GM23338 (cell line): ENCODE measurements at regions not wholly inside any gene's neighbourhood (a gene's known extent, or its start where the extent isn't known, plus 50 kb on each side); places are given as distances from the start of the nearest gene placed in this dataset.

Experiments used
- ATAC-seq: fragments of 200-7000 bp; cut with Tn5 transposase; 3 replicates; pipeline ENCODE4 v1.9.1; 2020
- DNase-seq: peaks from one replicate; pipeline ENCODE4 v3.0.0-alpha.2; 2015; ENCODE audit warnings: low spot score
- H2AFZ ChIP-seq: fragments of 200-600 bp; sonication (generic); 2 replicates; pipeline ENCODE4 v1.8.0; 2016; ENCODE audit warnings: antibody characterized with exemption, mild to moderate bottlenecking, moderate library complexity
- H3F3A ChIP-seq: fragments of 200-600 bp; sonication (generic); replicated peaks from 2 replicates; pipeline ENCODE4 v1.8.0; 2017; ENCODE audit warnings: antibody characterized with exemption, mixed run types, low read depth
- H3K27ac ChIP-seq: fragments of 200-600 bp; sonication (generic); 2 replicates; pipeline ENCODE4 v1.6.1; 2016; ENCODE audit warnings: low read depth
- H3K27me3 ChIP-seq: fragments of 200-600 bp; sonication (generic); 2 replicates; pipeline ENCODE4 v1.8.0; 2016; ENCODE audit warnings: mild to moderate bottlenecking, mixed run types, moderate library complexity; ENCODE audit not compliant: insufficient read depth
- H3K36me3 ChIP-seq: fragments of 200-600 bp; sonication (generic); 2 replicates; pipeline ENCODE4 v1.8.0; 2016; ENCODE audit warnings: mild to moderate bottlenecking; ENCODE audit not compliant: insufficient read depth
- H3K4me1 ChIP-seq: fragments of 200-600 bp; sonication (generic); 2 replicates; pipeline ENCODE4 v1.8.0; 2016; ENCODE audit warnings: mild to moderate bottlenecking, moderate library complexity; ENCODE audit not compliant: insufficient read depth
- H3K4me2 ChIP-seq: fragments of 200-600 bp; sonication (generic); 2 replicates; pipeline ENCODE4 v1.7.1; 2017; ENCODE audit warnings: mixed run types
- H3K4me3 ChIP-seq: fragments of 200-600 bp; sonication (generic); 2 replicates; pipeline ENCODE4 v1.6.1; 2016; ENCODE audit warnings: mixed run types
- H3K79me2 ChIP-seq: fragments of 200-600 bp; sonication (generic); replicated peaks from 2 replicates; pipeline ENCODE4 v1.8.0; 2017; ENCODE audit warnings: mild to moderate bottlenecking; ENCODE audit not compliant: insufficient read depth
- H3K9me2 ChIP-seq: fragments of 200-600 bp; sonication (generic); 2 replicates; pipeline ENCODE4 v1.8.0; 2017; ENCODE audit not compliant: insufficient read depth
- H4K20me1 ChIP-seq: fragments of 200-600 bp; sonication (generic); replicated peaks from 2 replicates; pipeline ENCODE4 v1.8.0; 2017; ENCODE audit warnings: mild to moderate bottlenecking; ENCODE audit not compliant: insufficient read depth
- H3K27ac Mint-ChIP-seq: 2 replicates; pipeline ENCODE4 v1.8.0; 2020; ENCODE audit warnings: inconsistent platforms, mild to moderate bottlenecking, moderate library complexity, mixed read lengths
- H3K27me3 Mint-ChIP-seq: 3 replicates; pipeline ENCODE4 v1.8.0; 2022; ENCODE audit warnings: low read depth, mild to moderate bottlenecking, moderate library complexity, mixed read lengths, inconsistent platforms; ENCODE audit not compliant: insufficient read depth, poor library complexity
- H3K36me3 Mint-ChIP-seq: 3 replicates; pipeline ENCODE4 v1.8.0; 2021; ENCODE audit warnings: low read depth, mild to moderate bottlenecking, inconsistent platforms, moderate library complexity, mixed read lengths
- H3K4me1 Mint-ChIP-seq: 3 replicates; pipeline ENCODE4 v1.8.0; 2020; ENCODE audit warnings: mild to moderate bottlenecking, inconsistent platforms, mixed read lengths
- H3K4me3 Mint-ChIP-seq: 3 replicates; pipeline ENCODE4 v1.8.0; 2021; ENCODE audit warnings: moderate library complexity, mild to moderate bottlenecking, inconsistent platforms, mixed read lengths
- H3K9me3 Mint-ChIP-seq: 3 replicates; pipeline ENCODE4 v1.8.0; 2020; ENCODE audit warnings: moderate library complexity, mild to moderate bottlenecking, inconsistent platforms, mixed read lengths
- CREB1 ChIP-seq: fragments of 250-450 bp; sonication (Bioruptor Pico); IDR thresholded peaks from 2 replicates; pipeline ENCODE4 v1.5.0; 2020; ENCODE audit warnings: low read depth, mild to moderate bottlenecking, moderate library complexity
- EZH2 ChIP-seq: fragments of 200-600 bp; sonication (generic); IDR thresholded peaks from one replicate; pipeline ENCODE4 v1.8.0; 2017; ENCODE audit warnings: antibody characterized with exemption, mild to moderate bottlenecking, low read depth; ENCODE audit not compliant: unreplicated experiment
- EZH2phosphoT487 ChIP-seq: fragments of 200-600 bp; sonication (generic); IDR thresholded peaks from one replicate; pipeline ENCODE4 v1.8.1; 2018; ENCODE audit warnings: antibody characterized with exemption; ENCODE audit not compliant: unreplicated experiment
- JUNB ChIP-seq: IDR thresholded peaks from one replicate; pipeline ENCODE4 v1.6.1; 2016; ENCODE audit warnings: antibody characterized with exemption; ENCODE audit not compliant: unreplicated experiment
- NANOG ChIP-seq: IDR thresholded peaks from 2 replicates; pipeline ENCODE4 v1.6.1; 2016; ENCODE audit warnings: antibody characterized with exemption, borderline replicate concordance
- POLR2AphosphoS5 ChIP-seq: IDR thresholded peaks from 2 replicates; pipeline ENCODE4 v1.6.1; 2016; ENCODE audit warnings: antibody characterized with exemption, low read depth
- STAT1 ChIP-seq: IDR thresholded peaks from one replicate; pipeline ENCODE4 v1.6.1; 2016; ENCODE audit warnings: antibody characterized with exemption; ENCODE audit not compliant: unreplicated experiment
- ZNF114 ChIP-seq: fragments of 250-450 bp; sonication (Bioruptor Pico); IDR thresholded peaks from 2 replicates; pipeline ENCODE4 v1.5.0; 2020; ENCODE audit warnings: mild to moderate bottlenecking, moderate library complexity
- ZNF331 ChIP-seq: fragments of 250-450 bp; sonication (Bioruptor Pico); IDR thresholded peaks from 2 replicates; pipeline ENCODE4 v1.5.0; 2020; ENCODE audit warnings: low read depth, mild to moderate bottlenecking, moderate library complexity
- TF ChIP-seq, protein P1 (sequence below): IDR thresholded peaks from one replicate; pipeline ENCODE4 v1.6.1; 2018; ENCODE audit warnings: antibody characterized with exemption; ENCODE audit not compliant: unreplicated experiment
- TF ChIP-seq, protein P2 (sequence below), 2 experiments: fragments of 200-600 bp in 1 of 2; sonication (generic) in 1 of 2; conservative IDR thresholded peaks; 2 replicates each; pipeline versions ENCODE4 v1.5.1 to v1.6.1; 2016 to 2017; ENCODE audit warnings: antibody characterized with exemption in 2 of 2, low read depth in 2 of 2, mild to moderate bottlenecking in 2 of 2, moderate library complexity in 1 of 2
- TF ChIP-seq, protein P3 (sequence below): IDR thresholded peaks from 2 replicates; pipeline ENCODE4 v1.6.1; 2016; ENCODE audit warnings: antibody characterized with exemption
- TF ChIP-seq, protein P4 (sequence below): fragments of 250-450 bp; sonication (Bioruptor Pico); IDR thresholded peaks from 2 replicates; pipeline ENCODE4 v1.5.0; 2020; ENCODE audit warnings: mild to moderate bottlenecking, moderate library complexity

DNA sequence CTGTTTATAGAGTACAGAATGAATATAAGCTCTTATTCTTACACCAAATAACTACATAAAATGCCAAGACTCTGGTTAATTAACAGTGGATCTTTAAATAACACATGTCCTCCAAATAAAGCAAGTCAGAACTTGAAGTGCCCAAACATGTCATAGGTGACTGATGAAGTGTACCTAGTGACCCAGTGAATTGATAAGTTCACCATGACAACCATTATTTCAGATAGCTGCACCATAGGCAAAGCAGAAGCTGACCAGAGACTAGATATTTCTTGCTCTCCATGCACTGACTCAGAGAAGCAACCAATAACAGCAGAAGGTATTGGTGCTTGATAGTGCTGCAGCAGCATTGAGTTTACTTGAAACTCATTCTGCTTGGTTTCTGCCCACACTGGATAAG, 192.1 kb downstream of the DUSP10 start:
- H2AFZ ChIP-seq, result no peak overlapping the region
- no peak overlapping the region for H3K4me3 Mint-ChIP-seq

More for the DNA sequence above, 192.1 kb downstream of the DUSP10 start:
- Histone ChIP-seq H3K79me2 (no peaks in the 10 kb centered on the region), H3K9me2 (peaks cover 6% of the 10 kb centered on the region; the same call in 1 of the 2 replicates), H3K27me3 (no peaks in the 10 kb centered on the region), H3K27ac (no peak overlapping the region), H3K36me3 (no peaks in the 10 kb centered on the region), H3K4me1 (no peaks in the 10 kb centered on the region), H4K20me1 (no peaks in the 10 kb centered on the region), H3K4me3 (no peak overlapping the region), H3K4me2 (no peak overlapping the region), H3F3A (no peaks in the 10 kb centered on the region)
- H3K4me1 Mint-ChIP-seq, result no peaks in the 10 kb centered on the region
- no peaks in the 10 kb centered on the region for H3K9me3 Mint-ChIP-seq
- no peak for ATAC-seq
- H3K27ac Mint-ChIP-seq, result no peak overlapping the region
- H3K36me3 Mint-ChIP-seq, result no peaks in the 10 kb centered on the region
- TF ChIP-seq NANOG, result no peak
- TF ChIP-seq, protein P1, sequence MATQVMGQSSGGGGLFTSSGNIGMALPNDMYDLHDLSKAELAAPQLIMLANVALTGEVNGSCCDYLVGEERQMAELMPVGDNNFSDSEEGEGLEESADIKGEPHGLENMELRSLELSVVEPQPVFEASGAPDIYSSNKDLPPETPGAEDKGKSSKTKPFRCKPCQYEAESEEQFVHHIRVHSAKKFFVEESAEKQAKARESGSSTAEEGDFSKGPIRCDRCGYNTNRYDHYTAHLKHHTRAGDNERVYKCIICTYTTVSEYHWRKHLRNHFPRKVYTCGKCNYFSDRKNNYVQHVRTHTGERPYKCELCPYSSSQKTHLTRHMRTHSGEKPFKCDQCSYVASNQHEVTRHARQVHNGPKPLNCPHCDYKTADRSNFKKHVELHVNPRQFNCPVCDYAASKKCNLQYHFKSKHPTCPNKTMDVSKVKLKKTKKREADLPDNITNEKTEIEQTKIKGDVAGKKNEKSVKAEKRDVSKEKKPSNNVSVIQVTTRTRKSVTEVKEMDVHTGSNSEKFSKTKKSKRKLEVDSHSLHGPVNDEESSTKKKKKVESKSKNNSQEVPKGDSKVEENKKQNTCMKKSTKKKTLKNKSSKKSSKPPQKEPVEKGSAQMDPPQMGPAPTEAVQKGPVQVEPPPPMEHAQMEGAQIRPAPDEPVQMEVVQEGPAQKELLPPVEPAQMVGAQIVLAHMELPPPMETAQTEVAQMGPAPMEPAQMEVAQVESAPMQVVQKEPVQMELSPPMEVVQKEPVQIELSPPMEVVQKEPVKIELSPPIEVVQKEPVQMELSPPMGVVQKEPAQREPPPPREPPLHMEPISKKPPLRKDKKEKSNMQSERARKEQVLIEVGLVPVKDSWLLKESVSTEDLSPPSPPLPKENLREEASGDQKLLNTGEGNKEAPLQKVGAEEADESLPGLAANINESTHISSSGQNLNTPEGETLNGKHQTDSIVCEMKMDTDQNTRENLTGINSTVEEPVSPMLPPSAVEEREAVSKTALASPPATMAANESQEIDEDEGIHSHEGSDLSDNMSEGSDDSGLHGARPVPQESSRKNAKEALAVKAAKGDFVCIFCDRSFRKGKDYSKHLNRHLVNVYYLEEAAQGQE, result no peak
- no peak for TF ChIP-seq POLR2AphosphoS5
- TF ChIP-seq STAT1, result no peak
- TF ChIP-seq, protein P2, sequence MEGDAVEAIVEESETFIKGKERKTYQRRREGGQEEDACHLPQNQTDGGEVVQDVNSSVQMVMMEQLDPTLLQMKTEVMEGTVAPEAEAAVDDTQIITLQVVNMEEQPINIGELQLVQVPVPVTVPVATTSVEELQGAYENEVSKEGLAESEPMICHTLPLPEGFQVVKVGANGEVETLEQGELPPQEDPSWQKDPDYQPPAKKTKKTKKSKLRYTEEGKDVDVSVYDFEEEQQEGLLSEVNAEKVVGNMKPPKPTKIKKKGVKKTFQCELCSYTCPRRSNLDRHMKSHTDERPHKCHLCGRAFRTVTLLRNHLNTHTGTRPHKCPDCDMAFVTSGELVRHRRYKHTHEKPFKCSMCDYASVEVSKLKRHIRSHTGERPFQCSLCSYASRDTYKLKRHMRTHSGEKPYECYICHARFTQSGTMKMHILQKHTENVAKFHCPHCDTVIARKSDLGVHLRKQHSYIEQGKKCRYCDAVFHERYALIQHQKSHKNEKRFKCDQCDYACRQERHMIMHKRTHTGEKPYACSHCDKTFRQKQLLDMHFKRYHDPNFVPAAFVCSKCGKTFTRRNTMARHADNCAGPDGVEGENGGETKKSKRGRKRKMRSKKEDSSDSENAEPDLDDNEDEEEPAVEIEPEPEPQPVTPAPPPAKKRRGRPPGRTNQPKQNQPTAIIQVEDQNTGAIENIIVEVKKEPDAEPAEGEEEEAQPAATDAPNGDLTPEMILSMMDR (conservative IDR thresholded peaks at IDR 0.05; ENCODE audit: low read depth in 2 of 2), result no peak
- TF ChIP-seq, protein P3, sequence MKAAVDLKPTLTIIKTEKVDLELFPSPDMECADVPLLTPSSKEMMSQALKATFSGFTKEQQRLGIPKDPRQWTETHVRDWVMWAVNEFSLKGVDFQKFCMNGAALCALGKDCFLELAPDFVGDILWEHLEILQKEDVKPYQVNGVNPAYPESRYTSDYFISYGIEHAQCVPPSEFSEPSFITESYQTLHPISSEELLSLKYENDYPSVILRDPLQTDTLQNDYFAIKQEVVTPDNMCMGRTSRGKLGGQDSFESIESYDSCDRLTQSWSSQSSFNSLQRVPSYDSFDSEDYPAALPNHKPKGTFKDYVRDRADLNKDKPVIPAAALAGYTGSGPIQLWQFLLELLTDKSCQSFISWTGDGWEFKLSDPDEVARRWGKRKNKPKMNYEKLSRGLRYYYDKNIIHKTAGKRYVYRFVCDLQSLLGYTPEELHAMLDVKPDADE, result no peak
- no peak for TF ChIP-seq EZH2phosphoT487
- TF ChIP-seq CREB1 (CRISPR knock-in tag), result no peak
- TF ChIP-seq, protein P4, sequence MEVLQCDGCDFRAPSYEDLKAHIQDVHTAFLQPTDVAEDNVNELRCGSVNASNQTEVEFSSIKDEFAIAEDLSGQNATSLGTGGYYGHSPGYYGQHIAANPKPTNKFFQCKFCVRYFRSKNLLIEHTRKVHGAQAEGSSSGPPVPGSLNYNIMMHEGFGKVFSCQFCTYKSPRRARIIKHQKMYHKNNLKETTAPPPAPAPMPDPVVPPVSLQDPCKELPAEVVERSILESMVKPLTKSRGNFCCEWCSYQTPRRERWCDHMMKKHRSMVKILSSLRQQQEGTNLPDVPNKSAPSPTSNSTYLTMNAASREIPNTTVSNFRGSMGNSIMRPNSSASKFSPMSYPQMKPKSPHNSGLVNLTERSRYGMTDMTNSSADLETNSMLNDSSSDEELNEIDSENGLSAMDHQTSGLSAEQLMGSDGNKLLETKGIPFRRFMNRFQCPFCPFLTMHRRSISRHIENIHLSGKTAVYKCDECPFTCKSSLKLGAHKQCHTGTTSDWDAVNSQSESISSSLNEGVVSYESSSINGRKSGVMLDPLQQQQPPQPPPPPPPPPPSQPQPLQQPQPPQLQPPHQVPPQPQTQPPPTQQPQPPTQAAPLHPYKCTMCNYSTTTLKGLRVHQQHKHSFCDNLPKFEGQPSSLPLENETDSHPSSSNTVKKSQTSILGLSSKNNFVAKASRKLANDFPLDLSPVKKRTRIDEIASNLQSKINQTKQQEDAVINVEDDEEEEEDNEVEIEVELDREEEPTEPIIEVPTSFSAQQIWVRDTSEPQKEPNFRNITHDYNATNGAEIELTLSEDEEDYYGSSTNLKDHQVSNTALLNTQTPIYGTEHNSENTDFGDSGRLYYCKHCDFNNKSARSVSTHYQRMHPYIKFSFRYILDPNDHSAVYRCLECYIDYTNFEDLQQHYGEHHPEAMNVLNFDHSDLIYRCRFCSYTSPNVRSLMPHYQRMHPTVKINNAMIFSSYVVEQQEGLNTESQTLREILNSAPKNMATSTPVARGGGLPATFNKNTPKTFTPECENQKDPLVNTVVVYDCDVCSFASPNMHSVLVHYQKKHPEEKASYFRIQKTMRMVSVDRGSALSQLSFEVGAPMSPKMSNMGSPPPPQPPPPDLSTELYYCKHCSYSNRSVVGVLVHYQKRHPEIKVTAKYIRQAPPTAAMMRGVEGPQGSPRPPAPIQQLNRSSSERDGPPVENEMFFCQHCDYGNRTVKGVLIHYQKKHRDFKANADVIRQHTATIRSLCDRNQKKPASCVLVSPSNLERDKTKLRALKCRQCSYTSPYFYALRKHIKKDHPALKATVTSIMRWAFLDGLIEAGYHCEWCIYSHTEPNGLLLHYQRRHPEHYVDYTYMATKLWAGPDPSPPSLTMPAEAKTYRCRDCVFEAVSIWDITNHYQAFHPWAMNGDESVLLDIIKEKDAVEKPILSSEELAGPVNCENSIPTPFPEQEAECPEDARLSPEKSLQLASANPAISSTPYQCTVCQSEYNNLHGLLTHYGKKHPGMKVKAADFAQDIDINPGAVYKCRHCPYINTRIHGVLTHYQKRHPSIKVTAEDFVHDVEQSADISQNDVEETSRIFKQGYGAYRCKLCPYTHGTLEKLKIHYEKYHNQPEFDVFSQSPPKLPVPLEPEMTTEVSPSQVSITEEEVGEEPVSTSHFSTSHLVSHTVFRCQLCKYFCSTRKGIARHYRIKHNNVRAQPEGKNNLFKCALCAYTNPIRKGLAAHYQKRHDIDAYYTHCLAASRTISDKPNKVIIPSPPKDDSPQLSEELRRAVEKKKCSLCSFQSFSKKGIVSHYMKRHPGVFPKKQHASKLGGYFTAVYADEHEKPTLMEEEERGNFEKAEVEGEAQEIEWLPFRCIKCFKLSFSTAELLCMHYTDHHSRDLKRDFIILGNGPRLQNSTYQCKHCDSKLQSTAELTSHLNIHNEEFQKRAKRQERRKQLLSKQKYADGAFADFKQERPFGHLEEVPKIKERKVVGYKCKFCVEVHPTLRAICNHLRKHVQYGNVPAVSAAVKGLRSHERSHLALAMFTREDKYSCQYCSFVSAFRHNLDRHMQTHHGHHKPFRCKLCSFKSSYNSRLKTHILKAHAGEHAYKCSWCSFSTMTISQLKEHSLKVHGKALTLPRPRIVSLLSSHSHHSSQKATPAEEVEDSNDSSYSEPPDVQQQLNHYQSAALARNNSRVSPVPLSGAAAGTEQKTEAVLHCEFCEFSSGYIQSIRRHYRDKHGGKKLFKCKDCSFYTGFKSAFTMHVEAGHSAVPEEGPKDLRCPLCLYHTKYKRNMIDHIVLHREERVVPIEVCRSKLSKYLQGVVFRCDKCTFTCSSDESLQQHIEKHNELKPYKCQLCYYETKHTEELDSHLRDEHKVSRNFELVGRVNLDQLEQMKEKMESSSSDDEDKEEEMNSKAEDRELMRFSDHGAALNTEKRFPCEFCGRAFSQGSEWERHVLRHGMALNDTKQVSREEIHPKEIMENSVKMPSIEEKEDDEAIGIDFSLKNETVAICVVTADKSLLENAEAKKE (CRISPR knock-in tag), result no peak
- no peak for TF ChIP-seq EZH2
- no peak for TF ChIP-seq ZNF331 (CRISPR knock-in tag)
- no peak for TF ChIP-seq JUNB
- no peak for TF ChIP-seq ZNF114 (CRISPR knock-in tag)
- no peak for DNase-seq
- H3K27me3 Mint-ChIP-seq, result no peaks in the 10 kb centered on the region
